Mucosa of gallbladder (tissue), 1 donor: ENCODE measurements at regions not wholly inside any gene's neighbourhood (a gene's known extent, or its start where the extent isn't known, plus 50 kb on each side); places are given as distances from the start of the nearest gene placed in this dataset.
"Not testable (repeated sequence)": the region's sequence is repeated elsewhere in the genome, so short reads cannot be mapped to it uniquely, and the experiment has no call there.

ENCODE experiments used
- DNase-seq: peaks from one replicate; pipeline ENCODE4 v3.0.0-alpha.2; 2020; ENCODE audit warnings: low spot score
- donor health status: DM: no; HTN: no; CAD: no.

GRCh38 chr6:155858906-155859305 lies 403.3 kb upstream of the NOX3 start:
- DNase-seq, result not testable (repeated sequence)

- DNase-seq, result no peak
These were observed 399.1 kb upstream of the NOX3 start for GRCh38 chr6:155854787-155855186.

GRCh38 chr6:155853011-155853410 lies 397.4 kb upstream of the NOX3 start:
- DNase-seq, result no peak

GRCh38 chr6:155850408-155850841 lies 394.8 kb upstream of the NOX3 start:
- no peak for DNase-seq

- DNase-seq, result no peak
These were observed 392.1 kb upstream of the NOX3 start for GRCh38 chr6:155847711-155848110.

- DNase-seq, result no peak
These were observed 381.8 kb upstream of the NOX3 start for GRCh38 chr6:155837474-155837873.

GRCh38 chr6:155832596-155832995 lies 377.0 kb upstream of the NOX3 start:
- no peak for DNase-seq

- no peak for DNase-seq
These were observed 374.9 kb upstream of the NOX3 start for GRCh38 chr6:155830531-155830930.

- no peak for DNase-seq
These were observed 374.0 kb upstream of the NOX3 start for GRCh38 chr6:155829646-155830045.

GRCh38 chr6:155828989-155829388 lies 373.4 kb upstream of the NOX3 start:
- no peak for DNase-seq

GRCh38 chr6:155818698-155819097 lies 363.1 kb upstream of the NOX3 start:
- DNase-seq, result no peak

- DNase-seq, result no peak
These were observed 357.9 kb upstream of the NOX3 start for GRCh38 chr6:155813548-155813947.

- no peak for DNase-seq
These were observed 351.6 kb upstream of the NOX3 start for GRCh38 chr6:155807243-155807642.

- no peak for DNase-seq
These were observed 345.4 kb upstream of the NOX3 start for GRCh38 chr6:155801046-155801445.

GRCh38 chr6:155798876-155799275 lies 343.2 kb upstream of the NOX3 start:
- not testable (repeated sequence) for DNase-seq

GRCh38 chr6:155795173-155795796 lies 339.6 kb upstream of the NOX3 start:
- no peak for DNase-seq

GRCh38 chr6:155791891-155792290 lies 336.3 kb upstream of the NOX3 start:
- no peak for DNase-seq

- DNase-seq, result no peak
These were observed 335.5 kb upstream of the NOX3 start for GRCh38 chr6:155791186-155791585.

- DNase-seq, result no peak
These were observed 331.5 kb upstream of the NOX3 start for GRCh38 chr6:155787168-155787567.

- DNase-seq, result no peak
These were observed 330.9 kb upstream of the NOX3 start for GRCh38 chr6:155786528-155786927.

- no peak for DNase-seq
These were observed 327.3 kb upstream of the NOX3 start for GRCh38 chr6:155782739-155783459.

- peak; percentile 20 for DNase-seq
These were observed 326.7 kb upstream of the NOX3 start for GRCh38 chr6:155782320-155782731.

- no peak for DNase-seq
These were observed 323.8 kb upstream of the NOX3 start for GRCh38 chr6:155779456-155779855.

GRCh38 chr6:155778336-155778735 lies 322.7 kb upstream of the NOX3 start:
- no peak for DNase-seq
